Epidermal melanocyte (primary cell): ENCODE measurements at regions not wholly inside any gene's neighbourhood (a gene's known extent, or its start where the extent isn't known, plus 50 kb on each side); places are given as distances from the start of the nearest gene placed in this dataset.

Experiments used
- DNase-seq: peaks from one replicate; pipeline ENCODE4 v3.0.0; 2011; ENCODE audit warnings: low spot score; ENCODE audit not compliant: insufficient read length

- no peak for DNase-seq
Measured at GRCh38 chr2:235168174-235168979, 216.6 kb downstream of the SH3BP4 start.

DNA sequence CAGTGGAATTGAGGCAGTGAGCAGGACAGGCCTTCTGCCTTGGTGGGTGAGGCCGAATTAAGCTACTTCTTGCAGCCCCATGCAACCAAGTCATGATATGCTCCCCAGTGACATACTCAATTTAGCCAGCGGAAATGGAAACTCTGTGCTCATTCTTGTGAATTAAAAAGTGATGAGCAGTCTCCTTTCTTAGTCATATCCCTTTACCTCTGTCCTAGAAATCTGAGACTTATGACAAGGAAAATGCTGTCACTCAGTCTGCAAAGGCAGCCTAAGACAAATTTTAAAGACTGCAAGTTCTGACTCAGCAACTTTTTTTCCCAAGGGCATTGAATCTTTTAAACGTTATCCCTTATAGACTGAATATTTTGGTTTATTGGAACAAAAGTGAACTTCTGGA lies 218.2 kb downstream of the SH3BP4 start:
- DNase-seq = no peak

DNA sequence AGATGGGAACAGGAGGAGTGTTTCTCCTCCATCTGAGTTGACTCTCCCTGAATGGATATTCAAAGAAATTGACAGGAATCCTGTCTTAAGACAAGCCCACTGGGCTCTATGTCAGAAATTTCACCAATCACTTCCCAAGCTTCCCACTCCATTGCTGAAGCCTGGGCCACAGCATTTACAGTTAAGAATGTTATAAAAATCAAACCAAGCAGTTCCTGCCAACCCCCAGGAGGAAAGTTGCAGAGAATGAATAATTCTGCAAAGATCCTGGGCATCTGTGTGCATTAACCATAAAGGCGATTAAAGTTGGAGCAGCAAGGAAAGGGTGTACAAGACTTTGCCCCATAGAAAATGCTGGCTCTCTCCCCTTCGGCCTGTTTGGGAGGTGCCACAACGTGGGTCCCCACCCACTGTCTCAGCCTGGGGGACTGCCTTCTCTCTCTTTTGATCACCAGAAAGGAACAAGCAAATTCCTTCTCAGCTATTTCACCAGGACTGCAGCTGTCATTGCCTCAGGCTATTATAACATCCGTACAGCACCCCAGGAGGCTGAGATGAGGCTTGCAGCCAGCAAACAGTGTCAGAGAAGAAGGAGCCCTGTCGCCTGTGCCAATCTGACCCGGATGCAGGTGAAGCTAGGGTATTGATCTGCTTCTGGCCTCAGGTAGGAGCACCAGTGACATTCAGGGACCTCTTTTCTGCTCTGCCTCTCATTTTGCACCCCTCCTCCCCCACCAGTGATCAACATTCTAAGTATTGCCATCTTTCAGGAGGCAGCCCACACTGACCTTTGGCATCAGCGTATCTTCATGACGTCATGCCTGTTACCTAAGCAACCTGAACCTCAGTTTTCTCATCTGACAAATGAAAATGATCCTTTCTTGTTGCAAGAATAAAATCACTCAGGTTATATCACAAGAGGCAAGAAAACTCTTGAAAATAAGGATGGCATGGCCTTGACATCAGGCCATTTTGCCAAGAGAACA lies 219.0 kb downstream of the SH3BP4 start:
- DNase-seq = peak; percentile 90

GRCh38 chr2:235171550-235172031 lies 219.8 kb downstream of the SH3BP4 start:
- no peak for DNase-seq

DNA sequence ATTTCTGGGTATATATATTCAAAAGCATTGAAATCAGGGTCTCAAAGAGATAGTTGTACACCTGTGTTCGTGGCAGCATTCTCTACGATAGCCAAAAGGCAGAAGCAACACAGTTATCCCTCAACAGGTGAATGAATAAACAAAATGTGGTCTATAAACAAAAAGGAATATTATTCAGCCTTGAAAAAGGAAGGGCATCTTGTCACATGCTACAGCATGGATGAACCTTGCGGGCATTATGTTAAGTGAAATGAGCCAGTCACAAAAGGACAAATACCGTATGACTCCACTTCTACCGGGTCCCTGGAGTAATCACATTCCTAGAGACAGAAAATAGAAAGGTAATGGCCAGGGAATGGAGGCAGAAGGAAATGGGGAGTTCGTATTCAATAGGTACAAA lies 228.8 kb downstream of the SH3BP4 start:
- DNase-seq = no peak

DNA sequence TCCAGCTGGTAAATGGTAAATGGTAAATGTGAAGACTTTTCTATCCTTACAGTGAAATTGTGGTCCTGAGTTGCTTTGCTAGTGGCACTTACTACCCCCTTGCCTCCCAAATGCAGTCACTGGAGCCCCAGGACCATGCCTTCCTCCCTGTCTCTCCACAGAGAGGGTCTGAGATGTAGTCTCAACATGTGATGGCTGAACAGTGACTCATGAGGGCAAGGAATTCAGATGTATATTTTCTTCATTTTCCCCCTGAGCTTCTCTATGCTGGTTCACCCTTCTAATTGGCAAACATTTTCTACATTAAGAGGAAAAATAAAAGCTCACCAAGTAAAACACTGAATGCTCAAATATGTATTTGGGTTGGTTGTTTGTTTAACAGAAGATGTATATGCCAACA lies 232.0 kb downstream of the SH3BP4 start:
- DNase-seq = no peak

DNA sequence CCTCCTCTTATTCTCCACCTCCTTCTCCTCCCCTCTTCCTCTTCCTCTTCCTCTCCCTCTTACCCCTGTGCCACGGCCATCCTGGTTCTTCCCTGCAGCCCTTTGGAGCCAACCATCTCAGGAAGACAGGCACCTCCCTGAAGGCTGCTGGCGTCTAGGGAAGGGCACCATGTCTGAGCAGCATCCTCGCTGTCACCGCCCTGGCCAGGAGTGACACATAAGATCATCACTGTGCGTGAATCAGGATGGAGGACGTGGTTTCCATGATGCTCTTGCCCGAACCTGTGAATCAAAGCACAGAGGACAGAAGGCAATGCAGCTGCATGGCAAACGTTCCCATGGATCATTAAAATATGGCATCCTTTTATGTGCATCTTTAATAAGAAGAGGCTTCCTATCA lies 236.0 kb downstream of the SH3BP4 start:
- DNase-seq = no peak

GRCh38 chr2:235191486-235191885 lies 239.7 kb downstream of the SH3BP4 start:
- no peak for DNase-seq

GRCh38 chr2:235191978-235192377 lies 240.2 kb downstream of the SH3BP4 start:
- no peak for DNase-seq

DNA sequence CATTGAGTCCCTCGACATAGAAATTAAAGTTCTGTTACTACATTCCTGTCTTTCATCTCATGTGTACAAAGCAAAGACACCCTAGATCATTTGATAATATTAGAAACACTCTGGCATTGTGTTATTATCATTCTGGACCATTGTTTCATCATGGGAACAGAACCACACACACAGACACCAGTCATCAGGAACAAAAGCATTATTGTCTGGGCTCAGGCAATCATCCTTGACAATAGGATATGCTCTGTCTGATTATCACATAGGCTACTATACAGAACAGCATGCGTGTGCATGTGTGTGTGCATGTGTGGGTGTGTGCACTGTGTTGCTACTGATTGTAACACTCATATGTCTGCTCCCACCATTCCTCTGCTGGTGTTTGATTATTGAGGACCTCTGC lies 242.5 kb downstream of the SH3BP4 start:
- DNase-seq = no peak

GRCh38 chr2:235194836-235195235 lies 243.0 kb downstream of the SH3BP4 start:
- DNase-seq = no peak

DNA sequence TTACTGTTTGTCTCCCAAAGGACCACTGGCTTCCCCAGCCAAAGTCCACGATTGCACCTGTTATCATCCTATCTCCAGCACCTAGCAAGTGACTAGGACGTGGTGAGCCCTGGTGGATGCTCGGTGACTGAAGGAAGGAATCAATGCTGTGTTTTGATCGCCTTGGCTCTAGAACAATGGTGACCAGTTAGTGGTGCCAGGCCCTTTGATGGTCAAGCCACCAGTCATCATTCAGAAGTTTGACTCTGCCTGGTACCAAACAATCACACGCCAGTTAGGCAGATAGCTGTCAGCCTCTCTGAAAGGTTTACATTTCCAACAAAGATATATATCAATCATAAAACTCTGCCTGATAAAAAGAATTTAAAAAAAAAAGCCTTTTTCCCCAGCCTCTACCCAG lies 244.1 kb downstream of the SH3BP4 start:
- no peak for DNase-seq

DNA sequence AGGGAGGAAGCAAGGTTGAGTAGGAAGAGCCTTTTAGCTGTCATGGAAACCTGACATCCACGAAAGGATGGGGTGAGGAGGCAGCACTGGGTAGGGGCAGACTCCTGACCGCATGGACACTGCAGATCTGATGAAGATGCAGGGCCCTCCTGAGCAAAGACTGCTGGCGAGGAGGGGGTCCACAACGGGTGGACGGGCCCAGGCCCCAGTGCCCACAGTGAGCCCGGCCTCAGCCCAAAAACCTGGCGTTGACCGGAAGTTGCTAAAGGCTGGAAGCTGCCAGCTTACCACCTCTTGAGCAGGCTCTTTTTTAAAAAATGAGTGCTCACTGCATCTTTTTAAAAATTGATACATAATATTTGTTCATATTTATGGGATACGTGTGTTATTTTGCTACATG lies 247.3 kb downstream of the SH3BP4 start:
- no peak for DNase-seq

GRCh38 chr2:235200216-235200615 lies 248.4 kb downstream of the SH3BP4 start:
- DNase-seq = no peak

DNA sequence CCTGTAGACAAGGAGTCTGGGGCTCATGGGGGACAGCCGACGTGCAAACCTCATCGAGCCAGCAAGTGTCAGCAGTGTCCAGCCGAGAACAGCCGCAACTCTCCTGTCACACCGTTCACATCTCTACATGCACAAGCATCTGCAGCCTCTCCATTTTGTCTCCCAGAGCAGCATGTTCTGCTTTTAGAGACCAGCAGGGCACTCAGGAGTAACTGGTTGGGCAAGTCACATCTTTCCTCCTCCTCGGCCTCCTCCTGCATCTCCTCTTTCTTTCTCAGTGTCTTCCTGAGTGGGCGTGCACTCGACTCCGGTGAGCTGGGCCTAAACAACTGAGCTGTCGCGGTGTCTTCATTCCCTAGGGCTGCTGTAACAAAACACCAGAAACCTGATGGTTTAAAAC lies 249.9 kb downstream of the SH3BP4 start:
- DNase-seq = no peak

DNA sequence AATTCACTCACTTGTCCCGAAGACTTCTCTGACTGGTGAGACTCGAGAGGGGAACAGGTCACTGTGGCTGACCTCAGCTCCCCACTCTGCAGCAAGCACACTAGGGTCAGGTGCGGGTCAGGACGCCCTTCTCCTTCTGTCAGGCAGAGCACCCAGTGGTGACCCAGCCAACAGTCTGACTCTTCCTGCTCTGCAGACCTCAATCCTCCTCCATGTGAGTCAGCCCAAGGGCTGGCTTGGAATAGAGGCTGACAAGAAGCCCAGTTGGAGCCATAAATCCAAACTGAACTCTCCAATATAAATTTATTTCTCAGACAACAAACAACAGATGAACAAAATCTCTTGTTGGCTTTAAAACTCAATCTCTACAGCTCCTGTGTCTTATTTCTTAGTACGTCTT lies 253.1 kb downstream of the SH3BP4 start:
- DNase-seq = no peak

DNA sequence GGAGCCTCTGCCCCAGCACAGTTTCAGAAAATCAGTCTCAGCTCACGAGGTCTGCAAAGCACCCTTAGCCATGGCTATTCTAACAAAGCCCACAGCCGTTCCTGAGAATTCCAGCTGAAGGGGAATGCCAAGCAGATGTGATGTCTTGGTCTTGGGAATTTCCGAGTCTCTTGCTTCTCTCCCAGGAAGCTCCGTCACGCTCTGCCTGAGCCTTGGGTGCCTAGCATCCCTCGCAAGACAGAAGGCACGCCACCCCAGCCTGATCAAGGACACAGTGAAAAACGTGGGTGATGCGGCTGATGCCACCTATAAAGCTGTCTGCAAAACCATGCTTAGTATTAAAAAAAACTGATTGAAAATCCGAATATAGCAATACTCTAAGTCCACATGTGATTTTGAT lies 254.6 kb downstream of the SH3BP4 start:
- DNase-seq = no peak

GRCh38 chr2:235206980-235207579 lies 255.3 kb downstream of the SH3BP4 start:
- DNase-seq = no peak

GRCh38 chr2:235211056-235211455 lies 259.2 kb downstream of the SH3BP4 start:
- DNase-seq = no peak

DNA sequence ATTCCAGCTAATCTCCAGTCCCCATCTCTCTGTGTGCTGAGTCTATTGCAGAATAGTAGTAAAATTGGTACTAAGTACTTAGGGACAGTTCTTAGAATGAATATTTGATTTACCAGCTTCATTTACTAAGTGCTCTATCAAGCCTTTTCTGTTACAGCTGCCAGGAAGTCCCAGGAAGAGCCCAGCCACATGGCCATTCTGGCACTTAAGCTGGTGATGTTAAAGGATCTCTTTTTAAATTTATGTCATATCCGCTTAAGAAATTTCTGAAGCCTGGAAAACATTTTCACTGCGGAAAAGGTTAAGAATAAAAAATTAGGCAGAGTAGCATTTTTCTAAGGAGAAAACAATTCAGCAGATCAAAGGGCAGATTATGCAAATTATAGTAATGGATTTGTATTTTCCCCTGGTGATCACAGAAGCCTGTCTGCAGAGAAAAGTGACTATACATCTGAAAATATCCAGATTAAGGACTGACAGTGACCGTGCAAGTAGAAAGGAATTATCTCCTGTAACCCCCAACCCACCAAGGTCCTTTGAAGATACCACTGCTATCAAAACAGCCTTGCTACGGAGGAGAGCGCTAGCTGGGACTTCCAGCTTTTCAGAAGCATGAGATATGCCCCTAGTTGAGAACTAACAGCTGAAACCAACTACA lies 260.8 kb downstream of the SH3BP4 start:
- no peak for DNase-seq

DNA sequence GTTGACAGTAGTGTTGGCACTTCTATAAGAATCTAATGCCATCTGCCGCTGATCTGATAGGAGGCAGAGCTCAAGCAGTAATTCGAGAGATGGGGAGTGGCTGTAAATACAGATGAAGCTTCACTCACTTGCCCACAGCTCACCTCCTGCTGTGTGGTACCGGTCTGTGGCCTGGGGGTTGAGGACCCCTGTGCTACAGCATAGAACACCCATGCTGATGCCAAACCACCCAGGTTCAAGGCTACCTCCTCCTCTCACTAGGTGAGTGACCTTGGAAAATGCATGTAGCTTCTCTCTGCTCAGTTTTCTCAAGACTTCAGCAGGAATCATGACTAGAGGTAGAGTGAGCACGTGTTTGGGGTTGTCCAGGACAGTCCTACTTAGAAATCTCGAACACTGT lies 263.4 kb downstream of the SH3BP4 start:
- DNase-seq = no peak
